Fibroblast of lung (primary cell): ENCODE measurements at regions not wholly inside any gene's neighbourhood (a gene's known extent, or its start where the extent isn't known, plus 50 kb on each side); places are given as distances from the start of the nearest gene placed in this dataset.

Experiments
- DNase-seq, 2 donors: peaks; one replicate each; pipeline versions ENCODE4 v3.0.0 to v3.0.0-alpha.2; 2010; ENCODE audit warnings: low read depth in 2 of 2
- H2AFZ ChIP-seq: 2 replicates; pipeline ENCODE4 v1.5.1; 2012; ENCODE audit warnings: low read length, control low read depth, inconsistent platforms
- H3K27ac ChIP-seq: 2 replicates; pipeline ENCODE4 v1.5.1; 2011; ENCODE audit warnings: low read length, control low read depth; ENCODE audit not compliant: insufficient read depth
- H3K27me3 ChIP-seq: 2 replicates; pipeline ENCODE4 v1.5.1; 2011; ENCODE audit warnings: mild to moderate bottlenecking, low read length; ENCODE audit not compliant: control insufficient read depth, insufficient read depth
- H3K36me3 ChIP-seq: 2 replicates; pipeline ENCODE4 v1.5.1; 2011; ENCODE audit warnings: low read length; ENCODE audit not compliant: control insufficient read depth, insufficient read depth
- H3K4me1 ChIP-seq: 2 replicates; pipeline ENCODE4 v1.5.1; 2011; ENCODE audit warnings: low read length; ENCODE audit not compliant: control insufficient read depth, insufficient read depth; ENCODE audit errors: extremely low read depth
- H3K4me2 ChIP-seq: 2 replicates; pipeline ENCODE4 v1.5.1; 2011; ENCODE audit warnings: low read length, control low read depth; ENCODE audit not compliant: insufficient read depth; ENCODE audit errors: extremely low read depth
- H3K4me3 ChIP-seq, 4 experiments: fragments of 200-600 bp in 1 of 4; sonication (generic) in 1 of 4; replicated peaks in 1 of 4; 2 replicates each; pipeline ENCODE4 v1.5.1; 2011 to 2016; ENCODE audit warnings: low read length in 4 of 4, low read depth in 3 of 4, mild to moderate bottlenecking in 3 of 4, control low read depth in 2 of 4, inconsistent platforms in 1 of 4, mixed read lengths in 1 of 4; ENCODE audit not compliant: insufficient read depth in 1 of 4; ENCODE audit errors: control extremely low read depth in 1 of 4
- H3K79me2 ChIP-seq: 2 replicates; pipeline ENCODE4 v1.5.1; 2012; ENCODE audit warnings: mild to moderate bottlenecking, low read length, inconsistent platforms; ENCODE audit not compliant: control insufficient read depth, insufficient read depth
- H3K9ac ChIP-seq: 2 replicates; pipeline ENCODE4 v1.5.1; 2011; ENCODE audit warnings: mild to moderate bottlenecking, low read length, control low read depth; ENCODE audit not compliant: insufficient read depth
- H3K9me3 ChIP-seq: 2 replicates; pipeline ENCODE4 v1.5.1; 2012; ENCODE audit warnings: low read depth, low read length; ENCODE audit not compliant: control insufficient read depth, insufficient read depth
- H4K20me1 ChIP-seq: 2 replicates; pipeline ENCODE4 v1.5.1; 2011; ENCODE audit warnings: low read length; ENCODE audit not compliant: control insufficient read depth, insufficient read depth; ENCODE audit errors: extremely low read depth
- CTCF ChIP-seq, 2 donors: IDR thresholded peaks in 1 of 2; conservative IDR thresholded peaks in 1 of 2; 1 replicate in 1 of 2; 2 replicates in 1 of 2; pipeline ENCODE4 v1.5.1; 2011 to 2012; ENCODE audit warnings: low read length in 2 of 2, control low read depth in 1 of 2, inconsistent platforms in 1 of 2, low read depth in 1 of 2, mild to moderate bottlenecking in 1 of 2
- EZH2 ChIP-seq: IDR thresholded peaks from 2 replicates; pipeline ENCODE4 v1.5.1; 2012; ENCODE audit warnings: low read length, control low read depth, mild to moderate bottlenecking; ENCODE audit errors: missing control alignments

GRCh38 chrX:9378980-9379696 is 85.7 kb upstream of the TBL1X start:
- no peak overlapping the region for H3K4me2 ChIP-seq
- no peaks in the 10 kb centered on the region for H3K79me2 ChIP-seq
- H3K27ac ChIP-seq, result no peak overlapping the region
- no peaks in the 10 kb centered on the region for H3K9me3 ChIP-seq
- H3K4me1 ChIP-seq, result no peaks in the 10 kb centered on the region
- H3K9ac ChIP-seq, result no peak overlapping the region
- DNase-seq, result peak; percentile 35 to 66
- no peak overlapping the region for H3K4me3 ChIP-seq
- no peak for TF ChIP-seq CTCF (conservative IDR thresholded peaks at IDR 0.05 in 1 of 2, IDR thresholded peaks at IDR 0.05 in 1 of 2; ENCODE audit: low read depth in 1 of 2, low read length in 2 of 2)
- no peak for TF ChIP-seq EZH2
- no peak overlapping the region for H2AFZ ChIP-seq
- no peaks in the 10 kb centered on the region for H3K36me3 ChIP-seq
- no peaks in the 10 kb centered on the region for H3K27me3 ChIP-seq
- no peaks in the 10 kb centered on the region for H4K20me1 ChIP-seq

- H3K36me3 ChIP-seq, result no peaks in the 10 kb centered on the region
- H3K9ac ChIP-seq, result no peak overlapping the region
- H3K9me3 ChIP-seq, result no peaks in the 10 kb centered on the region
- no peaks in the 10 kb centered on the region for H3K4me1 ChIP-seq
- H3K79me2 ChIP-seq, result no peaks in the 10 kb centered on the region
- H2AFZ ChIP-seq, result no peak overlapping the region
- H3K27ac ChIP-seq, result no peak overlapping the region
- H3K4me3 ChIP-seq, result no peak overlapping the region
- H4K20me1 ChIP-seq, result no peaks in the 10 kb centered on the region
- no peak overlapping the region for H3K4me2 ChIP-seq
- no peak for TF ChIP-seq EZH2
- no peak for TF ChIP-seq CTCF (conservative IDR thresholded peaks at IDR 0.05 in 1 of 2, IDR thresholded peaks at IDR 0.05 in 1 of 2; ENCODE audit: low read depth in 1 of 2, low read length in 2 of 2)
- DNase-seq, result peak; percentile 16 to 58
- H3K27me3 ChIP-seq, result no peaks in the 10 kb centered on the region
Measured at GRCh38 chrX:9379697-9380551, 84.9 kb upstream of the TBL1X start.

- Histone ChIP-seq H3K9ac (no peak overlapping the region), H3K9me3 (no peaks in the 10 kb centered on the region), H3K27ac (no peak overlapping the region), H4K20me1 (no peaks in the 10 kb centered on the region), H3K27me3 (no peaks in the 10 kb centered on the region), H3K4me1 (no peaks in the 10 kb centered on the region), H3K79me2 (no peaks in the 10 kb centered on the region), H3K4me3 (no peak overlapping the region), H2AFZ (no peak overlapping the region), H3K36me3 (no peaks in the 10 kb centered on the region), H3K4me2 (no peak overlapping the region)
- TF ChIP-seq EZH2, result no peak
- TF ChIP-seq CTCF (conservative IDR thresholded peaks at IDR 0.05 in 1 of 2, IDR thresholded peaks at IDR 0.05 in 1 of 2; ENCODE audit: low read depth in 1 of 2, low read length in 2 of 2), result no peak
- DNase-seq, result no peak
Measured at GRCh38 chrX:9383655-9384054, 81.2 kb upstream of the TBL1X start.
